DMS53 (cell line): ENCODE measurements at regions not wholly inside any gene's neighbourhood (a gene's known extent, or its start where the extent isn't known, plus 50 kb on each side); places are given as distances from the start of the nearest gene placed in this dataset.

Experiments used
- DNase-seq: peaks from one replicate; lab custom pipeline; 2025; lab: John Stamatoyannopoulos, UW

- no peak for DNase-seq
Observed at GRCh38 chr4:8773124-8773931, 98.3 kb downstream of the HMX1 start.

GRCh38 chr4:8772499-8773123, 99.0 kb downstream of the HMX1 start:
- no peak for DNase-seq

GRCh38 chr4:8771666-8772065, 100.0 kb downstream of the HMX1 start:
- DNase-seq: no peak

- DNase-seq: no peak
Observed at GRCh38 chr4:8771258-8771590, 100.4 kb downstream of the HMX1 start.

GRCh38 chr4:8770518-8771257, 101.0 kb downstream of the HMX1 start:
- DNase-seq: no peak

GRCh38 chr4:8769645-8770517, 101.8 kb downstream of the HMX1 start:
- DNase-seq: no peak

GRCh38 chr4:8768357-8768999, 103.2 kb downstream of the HMX1 start:
- no peak for DNase-seq

GRCh38 chr4:8766610-8767009, 105.0 kb downstream of the HMX1 start:
- DNase-seq: no peak

- no peak for DNase-seq
Observed at GRCh38 chr4:8765631-8766590, 105.7 kb downstream of the HMX1 start.

- no peak for DNase-seq
Observed at GRCh38 chr4:8765084-8765483, 106.6 kb downstream of the HMX1 start.

- DNase-seq: no peak
Observed at GRCh38 chr4:8763966-8764901, 107.4 kb downstream of the HMX1 start.

- no peak for DNase-seq
Observed at GRCh38 chr4:8762951-8763735, 108.5 kb downstream of the HMX1 start.

GRCh38 chr4:8762356-8762755, 109.3 kb downstream of the HMX1 start:
- DNase-seq: no peak

- DNase-seq: no peak
Observed at GRCh38 chr4:8761824-8762205, 109.8 kb downstream of the HMX1 start.

GRCh38 chr4:8761167-8761823, 110.3 kb downstream of the HMX1 start:
- DNase-seq: no peak

- DNase-seq: no peak
Observed at GRCh38 chr4:8760561-8760960, 111.1 kb downstream of the HMX1 start.

GRCh38 chr4:8759987-8760386, 111.7 kb downstream of the HMX1 start:
- DNase-seq: no peak

- DNase-seq: no peak
Observed at GRCh38 chr4:8756816-8757215, 114.8 kb downstream of the HMX1 start.
